RWPE1 (cell line): ENCODE measurements at regions not wholly inside any gene's neighbourhood (a gene's known extent, or its start where the extent isn't known, plus 50 kb on each side); places are given as distances from the start of the nearest gene placed in this dataset.

ENCODE experiments used
- CTCF ChIA-PET: fragments of 350-600 bp; sonication (Branson Sonifier 250); formaldehyde crosslinking; extraction: SDS; loops from one replicate; lab custom pipeline; 2021; lab: Yijun Ruan, JAX
- POLR2A ChIA-PET: fragments of 400-600 bp; formaldehyde crosslinking; extraction: SDS; loops from one replicate; lab custom pipeline; 2020; ENCODE audit warnings: antibody characterized with exemption; ENCODE audit not compliant: low non-redundant PET; lab: Yijun Ruan, JAX
- DNase-seq: peaks from one replicate; pipeline ENCODE4 v3.0.0; 2012; ENCODE audit warnings: low spot score
- H3K27ac ChIP-seq: fragments of 450-650 bp; 2 replicates; pipeline ENCODE4 v1.5.1; 2017
- CTCF ChIP-seq: fragments of 450-650 bp; conservative IDR thresholded peaks from 2 replicates; pipeline ENCODE4 v1.5.1; 2017; ENCODE audit warnings: low read depth, mild to moderate bottlenecking

DNA sequence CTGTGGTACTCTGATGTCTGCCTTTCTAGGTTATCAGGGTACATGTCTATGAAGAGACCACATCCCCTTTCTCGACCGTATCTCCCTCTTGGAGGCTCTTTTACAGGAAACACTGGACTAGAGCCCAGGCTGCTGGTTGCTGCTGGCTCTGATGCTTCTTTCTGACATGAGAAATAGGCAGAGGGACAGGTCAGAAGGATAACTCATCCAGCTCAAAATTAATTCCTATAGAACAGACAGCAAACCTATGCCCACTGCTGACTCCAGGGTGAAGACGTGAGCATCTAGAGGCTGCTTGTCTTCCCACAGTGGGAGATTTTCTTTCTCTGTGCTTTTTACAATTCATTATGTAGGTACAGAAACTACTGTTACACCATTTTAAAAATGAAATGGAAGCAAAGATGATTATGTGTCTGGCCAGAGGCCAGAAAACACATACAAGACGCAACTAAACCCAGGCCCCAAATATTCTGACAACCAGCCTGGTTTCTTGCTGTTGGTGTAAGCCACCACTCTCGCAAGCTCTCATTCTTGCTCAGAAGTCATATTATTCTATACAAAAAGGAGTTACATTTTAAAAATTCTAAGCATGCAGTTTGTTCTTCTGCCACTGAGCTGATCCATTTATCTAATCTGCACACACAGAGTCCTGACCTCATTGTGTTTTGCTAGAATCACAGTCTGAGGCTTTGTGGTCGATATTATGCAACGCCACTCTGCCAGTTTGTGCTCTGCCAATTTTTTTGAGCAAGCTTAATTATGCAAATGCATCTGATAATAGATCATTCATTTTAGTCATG lies 424.3 kb downstream of the KIF20B start:
- ChIA-PET CTCF (interaction anchor here (0.6 to 1.7 kb wide), 4 partner anchors 10 to 26 kb away, joined by 3 to 5 read pairs (median 4); no protein-coding TSS in a partner anchor), POLR2A (no interaction called here)
- H3K27ac ChIP-seq, result no peak overlapping the region
- DNase-seq, result no peak
- no peak for TF ChIP-seq CTCF

- ChIA-PET CTCF (interaction anchor here (0.6 to 1.7 kb wide), 2 partner anchors 11 to 25 kb away, joined by 3 to 5 read pairs; no protein-coding TSS in a partner anchor), POLR2A (no interaction called here)
- no peak for TF ChIP-seq CTCF
- no peak overlapping the region for H3K27ac ChIP-seq
- DNase-seq, result no peak
These were observed 424.8 kb downstream of the KIF20B start for GRCh38 chr10:90126256-90126595.

- ChIA-PET CTCF (interaction anchor here (0.6 kb wide), 2 partner anchors 57 to 463 kb away, joined by 3 read pairs; no protein-coding TSS in a partner anchor), POLR2A (no interaction called here)
- no peak overlapping the region for H3K27ac ChIP-seq
- DNase-seq, result no peak
- TF ChIP-seq CTCF, result no peak
These were observed 429.1 kb downstream of the KIF20B start for GRCh38 chr10:90130321-90131086.

GRCh38 chr10:90133606-90134005 lies 432.2 kb downstream of the KIF20B start:
- ChIA-PET CTCF (interaction anchor here (0.6 kb wide), 1 partner anchor 339 kb away, joined by 3 read pairs; no protein-coding TSS in a partner anchor), POLR2A (no interaction called here)
- DNase-seq, result no peak
- no peak overlapping the region for H3K27ac ChIP-seq
- no peak for TF ChIP-seq CTCF

DNA sequence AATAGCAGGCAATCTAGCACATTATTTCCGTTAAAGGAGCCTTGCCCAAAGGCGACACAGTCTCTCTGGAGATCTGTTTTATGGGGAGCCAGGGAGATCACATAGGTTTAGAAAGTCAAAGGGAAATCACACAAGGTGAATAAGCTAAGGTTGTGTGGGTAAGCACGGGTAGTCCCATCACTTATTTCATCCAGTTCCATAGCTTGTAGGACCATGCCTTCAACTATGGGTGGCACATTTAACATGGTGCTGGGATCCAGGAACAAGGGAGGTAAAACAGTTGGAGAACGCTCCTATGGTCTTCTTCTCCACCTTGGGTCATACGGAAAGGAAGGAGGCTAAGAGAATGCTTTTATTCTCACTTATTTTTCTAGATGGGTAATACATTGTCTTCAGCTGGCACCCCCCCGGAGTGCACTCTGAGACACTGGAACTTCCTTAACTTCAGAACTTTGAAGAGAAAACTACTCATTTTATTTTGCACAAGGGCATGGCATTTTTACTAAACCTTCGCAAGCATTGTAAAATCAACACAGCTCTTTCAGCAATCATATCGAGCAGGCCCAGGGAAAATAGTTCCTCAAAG lies 435.4 kb downstream of the KIF20B start:
- no peak for TF ChIP-seq CTCF
- POLR2A ChIA-PET, result no interaction called here
- DNase-seq, result no peak
- no peak overlapping the region for H3K27ac ChIP-seq
- CTCF ChIA-PET, result interaction anchor here (0.6 to 1.5 kb wide), 2 partner anchors 11 to 294 kb away, joined by 3 to 5 read pairs; no protein-coding TSS in a partner anchor

DNA sequence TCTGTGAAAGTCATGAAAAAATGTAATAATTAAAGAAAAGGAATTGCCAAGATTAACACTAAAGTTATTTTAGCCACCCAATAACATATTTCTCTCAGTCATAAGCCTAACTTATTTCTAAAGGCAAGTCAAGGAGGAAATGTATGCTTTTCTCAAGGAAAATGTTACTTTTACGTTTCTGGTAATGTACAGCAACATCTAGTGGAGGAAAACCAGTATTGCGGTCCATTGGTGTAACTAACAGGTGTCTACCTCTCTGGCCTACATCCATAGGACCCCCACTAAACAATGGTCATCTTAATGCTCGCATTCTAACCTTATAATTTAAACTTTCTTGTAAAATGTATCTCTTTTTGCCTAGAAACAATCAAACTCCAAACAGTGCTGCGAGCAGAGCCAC lies 437.5 kb downstream of the KIF20B start:
- no peak overlapping the region for H3K27ac ChIP-seq
- TF ChIP-seq CTCF, result no peak
- ChIA-PET CTCF (no interaction called here), POLR2A (no interaction called here)
- DNase-seq, result no peak
